ENCODE measurements at regions not wholly inside any gene's neighbourhood (a gene's known extent, or its start where the extent isn't known, plus 50 kb on each side); places are given as distances from the start of the nearest gene placed in this dataset.
A peak's percentile ranks its signal among the peaks of the same experiment; 100 is the strongest.

DNA sequence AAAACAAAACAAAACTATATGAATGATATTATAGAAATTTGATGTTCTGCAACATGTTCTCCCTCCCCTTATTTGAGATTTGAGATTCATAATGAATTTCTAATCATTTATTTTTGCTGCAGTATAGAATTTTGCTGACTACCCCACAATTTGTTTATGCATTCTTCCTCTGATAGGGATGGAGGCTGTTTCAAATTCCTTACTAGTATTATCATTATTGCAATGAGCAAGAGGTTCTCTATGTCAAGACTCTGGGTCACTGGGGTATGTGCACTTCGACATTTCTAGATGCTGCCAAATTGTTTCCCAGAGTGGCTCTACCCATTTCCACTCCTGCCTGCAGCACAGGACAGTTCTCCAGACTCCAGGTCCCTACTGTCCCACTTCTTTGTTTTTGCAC, 54.9 kb upstream of the DAB2IP start:
- DNase-seq: no peak
- H3K9ac ChIP-seq (ENCODE audit: low read depth in 2 of 2, low read length in 2 of 2): no peak overlapping the region
- intact Hi-C loops (cut with DNase I): no loop called here
- TF ChIP-seq, protein P1, sequence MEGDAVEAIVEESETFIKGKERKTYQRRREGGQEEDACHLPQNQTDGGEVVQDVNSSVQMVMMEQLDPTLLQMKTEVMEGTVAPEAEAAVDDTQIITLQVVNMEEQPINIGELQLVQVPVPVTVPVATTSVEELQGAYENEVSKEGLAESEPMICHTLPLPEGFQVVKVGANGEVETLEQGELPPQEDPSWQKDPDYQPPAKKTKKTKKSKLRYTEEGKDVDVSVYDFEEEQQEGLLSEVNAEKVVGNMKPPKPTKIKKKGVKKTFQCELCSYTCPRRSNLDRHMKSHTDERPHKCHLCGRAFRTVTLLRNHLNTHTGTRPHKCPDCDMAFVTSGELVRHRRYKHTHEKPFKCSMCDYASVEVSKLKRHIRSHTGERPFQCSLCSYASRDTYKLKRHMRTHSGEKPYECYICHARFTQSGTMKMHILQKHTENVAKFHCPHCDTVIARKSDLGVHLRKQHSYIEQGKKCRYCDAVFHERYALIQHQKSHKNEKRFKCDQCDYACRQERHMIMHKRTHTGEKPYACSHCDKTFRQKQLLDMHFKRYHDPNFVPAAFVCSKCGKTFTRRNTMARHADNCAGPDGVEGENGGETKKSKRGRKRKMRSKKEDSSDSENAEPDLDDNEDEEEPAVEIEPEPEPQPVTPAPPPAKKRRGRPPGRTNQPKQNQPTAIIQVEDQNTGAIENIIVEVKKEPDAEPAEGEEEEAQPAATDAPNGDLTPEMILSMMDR (IDR thresholded peaks at IDR 0.05): no peak
- H3K27me3 ChIP-seq: no peaks in the 10 kb centered on the region
- H3K4me1 ChIP-seq: no peaks in the 10 kb centered on the region
- H3K27ac ChIP-seq: no peak overlapping the region
- no peaks in the 10 kb centered on the region for H3K9me3 ChIP-seq
- H3K4me3 ChIP-seq: no peak overlapping the region
- H3K36me3 ChIP-seq: no peaks in the 10 kb centered on the region

DNA sequence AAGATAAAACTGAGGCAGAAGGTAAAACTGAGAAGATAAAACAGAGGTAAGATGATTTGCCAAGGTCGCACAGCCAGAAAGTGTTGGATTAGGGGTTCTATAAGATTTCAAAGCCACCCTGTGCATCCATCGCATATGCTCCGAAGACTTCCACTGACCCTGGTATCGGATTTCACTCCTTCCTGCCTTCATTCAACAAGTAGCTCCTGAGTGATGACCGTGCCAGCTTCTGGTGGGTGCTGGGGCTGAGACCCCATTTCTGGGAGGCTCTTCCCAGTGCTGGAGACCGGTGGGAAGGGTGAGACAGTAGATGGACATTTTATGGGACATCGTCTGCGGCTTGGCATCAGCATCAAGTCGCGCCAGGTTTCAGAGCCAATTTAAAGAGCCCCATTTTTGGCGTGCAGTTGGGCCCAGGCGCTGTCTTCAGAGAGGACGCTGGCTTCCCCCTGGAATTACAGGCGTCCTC, 53.7 kb upstream of the DAB2IP start:
- intact Hi-C loops (cut with DNase I): no loop called here
- H3K9me3 ChIP-seq: no peaks in the 10 kb centered on the region
- DNase-seq: no peak
- TF ChIP-seq, protein P1 (IDR thresholded peaks at IDR 0.05): no peak
- H3K27me3 ChIP-seq: no peaks in the 10 kb centered on the region
- no peaks in the 10 kb centered on the region for H3K4me1 ChIP-seq
- no peak overlapping the region for H3K9ac ChIP-seq (ENCODE audit: low read depth in 2 of 2, low read length in 2 of 2)
- peak overlapping the region; percentile 71 for H3K27ac ChIP-seq
- H3K4me3 ChIP-seq: peak overlapping the region; percentile 56
- H3K36me3 ChIP-seq: no peaks in the 10 kb centered on the region

DNA sequence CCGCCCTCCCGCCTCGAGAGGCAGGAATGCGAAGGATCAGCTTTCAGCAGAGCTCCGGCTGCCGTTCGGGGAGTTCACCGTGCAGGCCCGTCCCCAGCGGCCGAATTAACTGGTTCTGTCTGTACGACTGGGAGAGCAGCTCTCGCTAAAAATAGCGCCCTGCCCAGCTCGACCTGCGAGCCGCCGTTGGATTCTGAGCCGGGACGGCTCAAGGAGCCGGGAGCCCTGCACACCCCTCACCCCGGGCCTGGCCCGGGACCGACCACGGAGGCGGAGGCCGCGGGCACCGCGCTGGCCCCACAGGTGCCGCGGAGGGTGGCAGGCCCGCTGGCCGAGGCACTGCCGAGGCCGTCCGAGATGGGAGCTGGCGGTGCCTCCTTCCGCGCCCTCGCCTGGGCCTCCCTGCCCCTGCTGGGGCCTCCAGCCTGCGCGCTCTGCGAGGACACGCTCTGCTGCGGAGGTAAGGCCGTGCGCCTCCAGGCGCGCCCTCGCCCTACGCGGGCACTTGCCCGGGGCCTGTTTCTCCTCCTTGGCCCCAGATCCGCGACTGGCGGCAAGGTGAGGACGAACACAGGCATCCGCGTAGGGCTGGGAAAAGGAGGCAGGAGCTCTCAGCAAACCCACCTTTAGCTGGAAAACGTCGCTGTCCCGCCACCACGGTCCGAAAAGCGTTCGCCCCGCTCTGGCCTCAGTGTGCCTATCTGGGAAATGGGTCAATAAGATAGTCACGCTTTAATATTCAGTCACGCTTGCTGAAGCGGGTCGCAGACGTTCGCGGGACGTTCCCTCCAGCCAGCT, 53.1 kb upstream of the DAB2IP start:
- H3K36me3 ChIP-seq: no peaks in the 10 kb centered on the region
- intact Hi-C loops (cut with DNase I): no loop called here
- H3K9ac ChIP-seq (ENCODE audit: low read depth in 2 of 2, low read length in 2 of 2): peak overlapping the region; percentile 52 to 62
- H3K9me3 ChIP-seq: no peaks in the 10 kb centered on the region
- H3K27me3 ChIP-seq: no peaks in the 10 kb centered on the region
- H3K4me3 ChIP-seq: peak overlapping the region; percentile 56
- H3K27ac ChIP-seq: peak overlapping the region; percentile 71
- peak; percentile 67 for DNase-seq
- TF ChIP-seq, protein P1 (IDR thresholded peaks at IDR 0.05): no peak
- no peaks in the 10 kb centered on the region for H3K4me1 ChIP-seq

DNA sequence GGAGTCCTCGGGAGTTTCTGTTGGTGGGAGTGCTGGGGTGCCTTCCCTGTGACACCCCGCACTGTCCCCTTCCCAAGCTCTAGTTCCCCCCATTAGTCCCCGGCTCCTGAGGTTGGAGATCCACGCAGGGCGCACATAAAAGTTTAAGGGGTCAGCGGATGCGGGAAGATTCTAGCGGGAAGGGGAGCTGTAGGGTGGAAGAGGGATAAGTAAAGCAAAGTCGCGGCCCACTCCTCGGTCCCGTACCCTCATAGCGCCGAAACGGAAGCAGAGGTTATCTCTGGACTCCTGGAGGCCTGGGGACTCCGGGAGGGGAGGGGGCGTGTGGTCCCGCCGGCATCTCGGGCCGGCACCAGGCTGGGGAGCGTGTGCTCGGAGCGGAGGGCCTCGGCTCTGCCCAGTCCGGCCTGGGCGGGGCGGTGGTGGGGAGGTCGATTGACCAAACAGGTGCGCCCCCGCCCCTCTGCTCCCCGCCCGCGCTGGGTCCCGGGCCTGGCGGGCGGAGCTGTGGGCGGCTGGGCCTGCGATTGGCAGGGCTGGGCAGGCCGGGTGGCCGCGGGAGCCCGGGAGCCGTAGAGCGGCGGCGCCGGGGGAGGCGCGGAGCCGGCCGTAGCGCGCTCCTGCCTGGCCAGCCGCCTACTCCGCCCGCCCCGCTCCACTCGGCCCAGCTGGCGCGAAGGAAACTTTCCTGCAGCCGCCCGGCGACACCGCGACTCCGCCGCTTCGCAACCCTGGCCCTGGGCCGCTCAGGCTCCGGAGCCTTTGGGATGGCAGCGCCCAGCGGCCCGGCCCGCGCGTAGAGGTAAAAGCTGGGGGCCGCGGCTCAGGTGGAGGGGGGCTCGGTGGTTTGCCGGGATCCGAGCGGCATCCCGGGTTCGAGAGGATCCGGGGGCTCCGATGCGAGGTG, 52.2 kb upstream of the DAB2IP start:
- intact Hi-C loops (cut with DNase I): no loop called here
- peak overlapping the region; percentile 58 to 62 for H3K9ac ChIP-seq (ENCODE audit: low read depth in 2 of 2, low read length in 2 of 2)
- no peaks in the 10 kb centered on the region for H3K4me1 ChIP-seq
- TF ChIP-seq, protein P1 (IDR thresholded peaks at IDR 0.05): no peak
- no peaks in the 10 kb centered on the region for H3K27me3 ChIP-seq
- H3K36me3 ChIP-seq: no peaks in the 10 kb centered on the region
- no peaks in the 10 kb centered on the region for H3K9me3 ChIP-seq
- H3K4me3 ChIP-seq: peak overlapping the region; percentile 56
- peak; percentile 69 for DNase-seq
- H3K27ac ChIP-seq: peak overlapping the region; percentile 71

DNA sequence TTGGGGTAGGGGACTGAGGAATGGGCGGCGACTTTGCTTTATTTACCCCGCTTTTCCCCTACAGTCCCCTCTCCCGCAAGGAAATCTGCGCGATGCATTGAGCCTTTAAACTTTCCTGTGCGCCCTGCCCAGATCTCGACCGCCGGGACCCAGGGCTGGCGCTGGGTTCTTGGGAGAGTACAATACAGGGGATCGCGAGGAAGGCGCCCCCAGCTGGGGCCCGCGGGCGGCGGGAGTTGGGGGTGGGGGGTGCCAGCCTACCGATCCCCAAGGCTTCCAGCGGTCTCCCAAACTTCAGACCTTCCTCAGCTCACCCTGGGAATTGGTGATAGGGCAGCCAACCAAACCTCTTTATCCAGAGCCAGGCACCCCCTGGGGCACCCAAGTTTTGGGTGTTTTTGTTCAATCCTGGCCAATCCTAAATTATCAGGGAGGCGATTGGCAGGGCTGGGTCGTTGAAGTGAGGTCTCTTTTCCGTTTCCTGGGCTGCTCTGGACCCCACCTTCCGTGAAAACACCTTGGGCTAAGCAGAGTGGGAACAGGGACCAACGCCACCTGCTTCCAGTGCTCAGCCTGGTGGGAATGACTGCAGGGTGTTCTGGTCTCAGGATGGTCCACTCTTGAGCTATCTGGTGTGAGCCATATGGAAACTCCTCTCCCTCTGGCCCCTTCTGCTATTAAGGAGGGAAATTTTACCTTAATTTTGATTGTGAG, 51.4 kb upstream of the DAB2IP start:
- Histone ChIP-seq H3K9ac (ENCODE audit: low read depth in 2 of 2, low read length in 2 of 2) (peak overlapping the region; percentile 37 to 58), H3K4me1 (no peaks in the 10 kb centered on the region), H3K27me3 (no peaks in the 10 kb centered on the region), H3K27ac (no peak overlapping the region), H3K36me3 (no peaks in the 10 kb centered on the region), H3K9me3 (no peaks in the 10 kb centered on the region), H3K4me3 (peak overlapping the region; percentile 56)
- TF ChIP-seq, protein P1 (IDR thresholded peaks at IDR 0.05): no peak
- no peak for DNase-seq
- intact Hi-C loops (cut with DNase I): no loop called here

All from colonic mucosa (tissue), 4 donors.